ENCODE measurements at regions not wholly inside any gene's neighbourhood (a gene's known extent, or its start where the extent isn't known, plus 50 kb on each side); places are given as distances from the start of the nearest gene placed in this dataset.

- BruUV-seq (replicated peaks), result no TSS peak
- H3K4me2 ChIP-seq (ENCODE audit: low read length), result no peak overlapping the region
- H3K79me2 ChIP-seq (ENCODE audit: insufficient read depth, low read depth, low read length), result no peaks in the 10 kb centered on the region
- H3K27ac ChIP-seq (ENCODE audit: low read depth, low read length, poor library complexity, severe bottlenecking), result no peak overlapping the region
- H3K4me3 ChIP-seq (ENCODE audit: low read depth, low read length, poor library complexity, severe bottlenecking), result no peak overlapping the region
- DNase-seq (ENCODE audit: low spot score), result no peak
- ChIA-PET POLR2A (no interaction called here), CTCF (ENCODE audit: unreplicated experiment) (no interaction called here)
- no peaks in the 10 kb centered on the region for H3K9me3 ChIP-seq (ENCODE audit: low read length)
- H3K9me2 ChIP-seq (ENCODE audit: insufficient read depth, low read length), result no peaks in the 10 kb centered on the region
- no peaks in the 10 kb centered on the region for H3K4me1 ChIP-seq (ENCODE audit: insufficient read depth, low read length, poor library complexity, severe bottlenecking)
- intact Hi-C loops (cut with micrococcal nuclease; ENCODE audit: unreplicated experiment), result no loop called here
- TF ChIP-seq CTCF (conservative IDR thresholded peaks at IDR 0.05; ENCODE audit: low read length), result no peak
- no peaks in the 10 kb centered on the region for H4K20me1 ChIP-seq (ENCODE audit: insufficient read depth, low read length)
- no peak overlapping the region for H2AFZ ChIP-seq (ENCODE audit: low read length)
- H3K36me3 ChIP-seq (ENCODE audit: insufficient read depth, low read length), result no peaks in the 10 kb centered on the region
Measured at GRCh38 chrX:113075521-113075920, 234.9 kb upstream of the AMOT start.

- intact Hi-C loops (cut with micrococcal nuclease; ENCODE audit: unreplicated experiment), result no loop called here
Measured at GRCh38 chrX:113059714-113060113, 219.1 kb upstream of the AMOT start.

GRCh38 chrX:113058634-113059033, 218.0 kb upstream of the AMOT start:
- H3K9me3 ChIP-seq (ENCODE audit: low read length), result no peaks in the 10 kb centered on the region
- ChIA-PET POLR2A (no interaction called here), CTCF (ENCODE audit: unreplicated experiment) (no interaction called here)
- no peaks in the 10 kb centered on the region for H4K20me1 ChIP-seq (ENCODE audit: insufficient read depth, low read length)
- DNase-seq (ENCODE audit: low spot score), result no peak
- no TSS peak for BruUV-seq (replicated peaks)
- H3K4me1 ChIP-seq (ENCODE audit: insufficient read depth, low read length, poor library complexity, severe bottlenecking), result no peaks in the 10 kb centered on the region
- intact Hi-C loops (cut with micrococcal nuclease; ENCODE audit: unreplicated experiment), result no loop called here
- H2AFZ ChIP-seq (ENCODE audit: low read length), result no peak overlapping the region
- H3K79me2 ChIP-seq (ENCODE audit: insufficient read depth, low read depth, low read length), result no peaks in the 10 kb centered on the region
- H3K4me2 ChIP-seq (ENCODE audit: low read length), result no peak overlapping the region
- no peaks in the 10 kb centered on the region for H3K9me2 ChIP-seq (ENCODE audit: insufficient read depth, low read length)
- H3K36me3 ChIP-seq (ENCODE audit: insufficient read depth, low read length), result no peaks in the 10 kb centered on the region
- TF ChIP-seq EZH2phosphoT487 (IDR thresholded peaks at IDR 0.05; ENCODE audit: borderline replicate concordance, low read depth, low read length) (no peak), CTCF (conservative IDR thresholded peaks at IDR 0.05; ENCODE audit: low read length) (no peak)
- no peak overlapping the region for H3K4me3 ChIP-seq (ENCODE audit: low read depth, low read length, poor library complexity, severe bottlenecking)
- no peak overlapping the region for H3K27ac ChIP-seq (ENCODE audit: low read depth, low read length, poor library complexity, severe bottlenecking)

More at GRCh38 chrX:113059714-113060113, 219.1 kb upstream of the AMOT start:
- H3K36me3 ChIP-seq (ENCODE audit: insufficient read depth, low read length), result no peaks in the 10 kb centered on the region
- DNase-seq (ENCODE audit: low spot score), result no peak
- BruUV-seq (replicated peaks), result no TSS peak
- H3K4me2 ChIP-seq (ENCODE audit: low read length), result no peak overlapping the region
- no peaks in the 10 kb centered on the region for H3K9me2 ChIP-seq (ENCODE audit: insufficient read depth, low read length)
- H3K9me3 ChIP-seq (ENCODE audit: low read length), result no peaks in the 10 kb centered on the region
- H3K4me3 ChIP-seq (ENCODE audit: low read depth, low read length, poor library complexity, severe bottlenecking), result no peak overlapping the region
- no peaks in the 10 kb centered on the region for H3K79me2 ChIP-seq (ENCODE audit: insufficient read depth, low read depth, low read length)
- TF ChIP-seq EZH2phosphoT487 (IDR thresholded peaks at IDR 0.05; ENCODE audit: borderline replicate concordance, low read depth, low read length) (no peak), CTCF (conservative IDR thresholded peaks at IDR 0.05; ENCODE audit: low read length) (no peak)
- CTCF ChIA-PET (ENCODE audit: unreplicated experiment), result no interaction called here
- no peaks in the 10 kb centered on the region for H4K20me1 ChIP-seq (ENCODE audit: insufficient read depth, low read length)
- POLR2A ChIA-PET, result no interaction called here
- no peaks in the 10 kb centered on the region for H3K4me1 ChIP-seq (ENCODE audit: insufficient read depth, low read length, poor library complexity, severe bottlenecking)
- H3K27ac ChIP-seq (ENCODE audit: low read depth, low read length, poor library complexity, severe bottlenecking), result no peak overlapping the region
- H2AFZ ChIP-seq (ENCODE audit: low read length), result no peak overlapping the region

Measured in OCI-LY7 (cell line).